ENCODE measurements at regions not wholly inside any gene's neighbourhood (a gene's known extent, or its start where the extent isn't known, plus 50 kb on each side); places are given as distances from the start of the nearest gene placed in this dataset.

DNA sequence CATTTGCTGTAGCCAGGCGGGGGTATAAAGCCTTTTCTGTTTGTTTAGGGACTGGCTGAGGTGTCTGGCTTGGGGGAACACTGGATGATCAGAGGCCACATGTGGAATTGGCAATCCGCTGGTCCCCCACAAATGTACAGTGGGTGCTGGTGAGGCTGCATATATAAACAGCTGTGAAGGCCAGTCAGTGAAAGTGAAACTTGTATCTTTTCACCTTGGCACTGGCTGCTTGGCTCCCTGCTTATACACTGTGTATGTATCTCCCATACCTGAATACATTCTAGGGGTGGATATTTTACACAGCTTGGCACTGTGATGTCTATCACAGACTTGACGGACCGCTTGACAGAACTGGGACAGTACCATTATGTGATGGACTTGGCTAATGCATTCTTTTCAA is 246.8 kb upstream of the AVPR1A start:
- FAIRE-seq = no peak
- no peaks in the 10 kb centered on the region for H3K9me3 ChIP-seq (ENCODE audit: control insufficient read depth, low read depth, low read length)
- no peaks in the 10 kb centered on the region for H3K79me2 ChIP-seq (ENCODE audit: control insufficient read depth, insufficient read depth, low read length)
- no peaks in the 10 kb centered on the region for H3K9me1 ChIP-seq (ENCODE audit: control insufficient read depth, extremely low read depth, insufficient read depth, low read length)
- H3K4me1 ChIP-seq (ENCODE audit: control insufficient read depth, extremely low read depth, insufficient read depth, low read length) = no peaks in the 10 kb centered on the region
- H3K9ac ChIP-seq (ENCODE audit: control insufficient read depth, extremely low read depth, insufficient read depth, low read length) = no peak overlapping the region
- no peak overlapping the region for H3K27ac ChIP-seq (ENCODE audit: control insufficient read depth, insufficient read depth, low read length)
- no peaks in the 10 kb centered on the region for H4K20me1 ChIP-seq (ENCODE audit: control insufficient read depth, extremely low read depth, insufficient read depth, low read length)
- H2AFZ ChIP-seq (ENCODE audit: control insufficient read depth, low read length) = no peak overlapping the region
- H3K4me2 ChIP-seq (ENCODE audit: control insufficient read depth, extremely low read depth, insufficient read depth, low read depth, low read length) = no peak overlapping the region
- no peaks in the 10 kb centered on the region for H3K36me3 ChIP-seq (ENCODE audit: control insufficient read depth in 2 of 2, extremely low read depth in 1 of 2, insufficient read depth in 2 of 2, low read length in 2 of 2)
- dilution Hi-C loops (cut with MboI; ENCODE audit: extremely low pct_ligation_motif_present, low sequenced_read_pairs) = no loop called here
- TF ChIP-seq, protein P1, sequence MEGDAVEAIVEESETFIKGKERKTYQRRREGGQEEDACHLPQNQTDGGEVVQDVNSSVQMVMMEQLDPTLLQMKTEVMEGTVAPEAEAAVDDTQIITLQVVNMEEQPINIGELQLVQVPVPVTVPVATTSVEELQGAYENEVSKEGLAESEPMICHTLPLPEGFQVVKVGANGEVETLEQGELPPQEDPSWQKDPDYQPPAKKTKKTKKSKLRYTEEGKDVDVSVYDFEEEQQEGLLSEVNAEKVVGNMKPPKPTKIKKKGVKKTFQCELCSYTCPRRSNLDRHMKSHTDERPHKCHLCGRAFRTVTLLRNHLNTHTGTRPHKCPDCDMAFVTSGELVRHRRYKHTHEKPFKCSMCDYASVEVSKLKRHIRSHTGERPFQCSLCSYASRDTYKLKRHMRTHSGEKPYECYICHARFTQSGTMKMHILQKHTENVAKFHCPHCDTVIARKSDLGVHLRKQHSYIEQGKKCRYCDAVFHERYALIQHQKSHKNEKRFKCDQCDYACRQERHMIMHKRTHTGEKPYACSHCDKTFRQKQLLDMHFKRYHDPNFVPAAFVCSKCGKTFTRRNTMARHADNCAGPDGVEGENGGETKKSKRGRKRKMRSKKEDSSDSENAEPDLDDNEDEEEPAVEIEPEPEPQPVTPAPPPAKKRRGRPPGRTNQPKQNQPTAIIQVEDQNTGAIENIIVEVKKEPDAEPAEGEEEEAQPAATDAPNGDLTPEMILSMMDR (optimal IDR thresholded peaks at IDR 0.05 in 1 of 3, IDR thresholded peaks at IDR 0.05 in 1 of 3, conservative IDR thresholded peaks at IDR 0.05 in 1 of 3; ENCODE audit: extremely low read depth in 1 of 3, insufficient read depth in 2 of 3, low read length in 3 of 3) = no peak
- no peak for TF ChIP-seq EZH2 (IDR thresholded peaks at IDR 0.05; ENCODE audit: low read length)
- DNase-seq (ENCODE audit: low read depth, low spot score) = no peak
- no peak overlapping the region for H3K4me3 ChIP-seq (ENCODE audit: control insufficient read depth in 2 of 3, extremely low read depth in 1 of 3, insufficient read depth in 2 of 3, low read depth in 1 of 3, low read length in 3 of 3)
- H3K27me3 ChIP-seq (ENCODE audit: control insufficient read depth, extremely low read depth, insufficient read depth, low read length) = no peaks in the 10 kb centered on the region

DNA sequence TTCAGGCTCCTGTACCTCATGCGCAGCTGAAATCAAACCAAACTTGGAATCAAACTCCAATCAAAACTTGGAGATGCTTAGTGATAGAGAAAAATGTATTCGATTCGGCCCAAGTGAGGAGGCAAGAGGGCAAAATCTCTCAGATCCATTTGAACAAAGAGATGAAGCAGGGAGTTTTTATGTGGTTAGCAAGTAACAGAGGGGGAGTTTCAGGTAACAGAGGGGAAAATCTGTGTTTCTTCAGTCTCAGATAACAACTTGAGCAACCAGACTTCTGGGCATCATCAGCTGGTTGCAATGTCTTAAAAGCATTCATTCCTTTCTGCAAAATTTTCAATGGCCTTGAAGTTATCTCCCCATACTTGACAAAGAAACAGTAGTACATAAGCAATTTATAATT is 245.1 kb upstream of the AVPR1A start:
- no peak for TF ChIP-seq EZH2 (IDR thresholded peaks at IDR 0.05; ENCODE audit: low read length)
- TF ChIP-seq, protein P1 (optimal IDR thresholded peaks at IDR 0.05 in 1 of 3, IDR thresholded peaks at IDR 0.05 in 1 of 3, conservative IDR thresholded peaks at IDR 0.05 in 1 of 3; ENCODE audit: extremely low read depth in 1 of 3, insufficient read depth in 2 of 3, low read length in 3 of 3) = no peak
- dilution Hi-C loops (cut with MboI; ENCODE audit: extremely low pct_ligation_motif_present, low sequenced_read_pairs) = no loop called here
- H3K79me2 ChIP-seq (ENCODE audit: control insufficient read depth, insufficient read depth, low read length) = no peaks in the 10 kb centered on the region
- no peaks in the 10 kb centered on the region for H3K4me1 ChIP-seq (ENCODE audit: control insufficient read depth, extremely low read depth, insufficient read depth, low read length)
- no peak overlapping the region for H2AFZ ChIP-seq (ENCODE audit: control insufficient read depth, low read length)
- DNase-seq (ENCODE audit: low read depth, low spot score) = no peak
- H3K27me3 ChIP-seq (ENCODE audit: control insufficient read depth, extremely low read depth, insufficient read depth, low read length) = no peaks in the 10 kb centered on the region
- no peaks in the 10 kb centered on the region for H3K9me1 ChIP-seq (ENCODE audit: control insufficient read depth, extremely low read depth, insufficient read depth, low read length)
- FAIRE-seq = no peak
- H3K36me3 ChIP-seq (ENCODE audit: control insufficient read depth in 2 of 2, extremely low read depth in 1 of 2, insufficient read depth in 2 of 2, low read length in 2 of 2) = no peaks in the 10 kb centered on the region
- no peaks in the 10 kb centered on the region for H3K9me3 ChIP-seq (ENCODE audit: control insufficient read depth, low read depth, low read length)
- no peak overlapping the region for H3K4me2 ChIP-seq (ENCODE audit: control insufficient read depth, extremely low read depth, insufficient read depth, low read depth, low read length)
- no peaks in the 10 kb centered on the region for H4K20me1 ChIP-seq (ENCODE audit: control insufficient read depth, extremely low read depth, insufficient read depth, low read length)
- no peak overlapping the region for H3K27ac ChIP-seq (ENCODE audit: control insufficient read depth, insufficient read depth, low read length)
- no peak overlapping the region for H3K4me3 ChIP-seq (ENCODE audit: control insufficient read depth in 2 of 3, extremely low read depth in 1 of 3, insufficient read depth in 2 of 3, low read depth in 1 of 3, low read length in 3 of 3)
- H3K9ac ChIP-seq (ENCODE audit: control insufficient read depth, extremely low read depth, insufficient read depth, low read length) = no peak overlapping the region
